Sigmoid colon (tissue), 6 donors: ENCODE measurements at regions not wholly inside any gene's neighbourhood (a gene's known extent, or its start where the extent isn't known, plus 50 kb on each side); places are given as distances from the start of the nearest gene placed in this dataset.

Experiments
- DNase-seq: peaks from one replicate; pipeline ENCODE4 v3.0.0-alpha.2; 2019
- H3K27ac ChIP-seq, 4 donors: fragments of 200-600 bp; sonication (generic); one replicate each; pipeline ENCODE4 v1.5.1; 2016 to 2019; ENCODE audit warnings: mild to moderate bottlenecking in 1 of 4
- H3K27me3 ChIP-seq, 3 donors: fragments of 200-600 bp; sonication (generic); one replicate each; pipeline ENCODE4 v1.5.1; 2019; ENCODE audit warnings: mild to moderate bottlenecking in 1 of 3
- H3K36me3 ChIP-seq, 4 donors: fragments of 200-600 bp; sonication (generic); one replicate each; pipeline ENCODE4 v1.5.1; 2016 to 2019
- H3K4me1 ChIP-seq, 4 donors: fragments of 200-600 bp; sonication (generic); one replicate each; pipeline ENCODE4 v1.5.1; 2017 to 2019
- H3K4me3 ChIP-seq, 4 donors: fragments of 200-600 bp; sonication (generic); one replicate each; pipeline ENCODE4 v1.5.1; 2017 to 2019; ENCODE audit warnings: mild to moderate bottlenecking in 2 of 4, moderate library complexity in 1 of 4
- H3K9me3 ChIP-seq, 4 donors: fragments of 200-600 bp in 3 of 4; sonication (generic) in 3 of 4; one replicate each; pipeline versions ENCODE4 v1.5.1 to v1.6.1; 2013 to 2019
- EP300 ChIP-seq, 4 donors: sonication (generic); formaldehyde crosslinking; IDR thresholded peaks; one replicate each; pipeline ENCODE4 v1.6.1; 2017; ENCODE audit warnings: antibody characterized with exemption in 4 of 4
- POLR2A ChIP-seq, 2 donors: fragments of 450-650 bp; IDR thresholded peaks; one replicate each; pipeline ENCODE4 v1.6.1; 2016; ENCODE audit warnings: antibody characterized with exemption in 2 of 2, mild to moderate bottlenecking in 2 of 2, moderate library complexity in 2 of 2
- POLR2AphosphoS5 ChIP-seq, 4 donors: sonication (generic); formaldehyde crosslinking; IDR thresholded peaks; one replicate each; pipeline ENCODE4 v1.6.1; 2017; ENCODE audit warnings: antibody characterized with exemption in 4 of 4
- WGBS, 2 donors: extraction: QIAGEN DNeasy Blood & Tissue Kit; methylation state at CpG; one replicate each; pipeline ENCODE4 v1.1.7; 2013; 5-methylcytosine and 5-hydroxymethylcytosine counted together
- intact Hi-C: fragments of 100-400 bp; cut with DNase I; formaldehyde crosslinking; loops from one replicate; pipeline ENCODE4 v1.15.1; 2023
- TF ChIP-seq, protein P1 (sequence below), 4 experiments: fragments of 450-650 bp in 3 of 4; fragments of 200-600 bp in 1 of 4; IDR thresholded peaks; one replicate each; pipeline ENCODE4 v1.5.1; 2016 to 2019; ENCODE audit warnings: antibody characterized with exemption in 4 of 4, mild to moderate bottlenecking in 3 of 4, moderate library complexity in 2 of 4
- donor health status: healthy with polysubstance abuse.
- donor health status: healthy.

DNA sequence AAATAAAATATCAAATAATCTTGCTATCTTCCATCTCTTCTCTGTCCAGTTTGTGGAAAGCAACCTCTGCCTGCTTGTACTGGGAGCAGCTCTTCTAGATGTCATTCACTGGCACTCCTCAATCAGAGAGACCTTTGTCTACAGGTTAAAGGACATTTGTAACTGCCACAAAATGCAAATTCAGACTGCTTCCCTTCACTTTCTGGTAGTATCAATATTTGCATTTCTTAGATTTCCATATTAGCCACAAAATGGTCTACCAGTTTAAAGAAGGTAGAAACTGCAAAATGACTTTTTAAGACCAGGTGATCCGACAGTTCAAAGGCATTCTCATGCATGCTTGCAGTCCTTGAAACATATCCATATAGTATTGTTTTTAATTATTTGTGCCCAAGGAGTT is 51.7 kb upstream of the RCN1 start:
- no peak overlapping the region for H3K4me3 ChIP-seq
- 70 to 84% methylated on average over 1 of the region's 1 CpG for WGBS, 2 donors
- no peak for DNase-seq
- H3K27me3 ChIP-seq = no peaks in the 10 kb centered on the region
- intact Hi-C loops = no loop called here
- no peaks in the 10 kb centered on the region for H3K4me1 ChIP-seq
- no peaks in the 10 kb centered on the region for H3K9me3 ChIP-seq
- TF ChIP-seq EP300 (IDR thresholded peaks at IDR 0.05) = no peak
- no peak for TF ChIP-seq POLR2AphosphoS5 (IDR thresholded peaks at IDR 0.05)
- no peak for TF ChIP-seq POLR2A (IDR thresholded peaks at IDR 0.05)
- TF ChIP-seq, protein P1, sequence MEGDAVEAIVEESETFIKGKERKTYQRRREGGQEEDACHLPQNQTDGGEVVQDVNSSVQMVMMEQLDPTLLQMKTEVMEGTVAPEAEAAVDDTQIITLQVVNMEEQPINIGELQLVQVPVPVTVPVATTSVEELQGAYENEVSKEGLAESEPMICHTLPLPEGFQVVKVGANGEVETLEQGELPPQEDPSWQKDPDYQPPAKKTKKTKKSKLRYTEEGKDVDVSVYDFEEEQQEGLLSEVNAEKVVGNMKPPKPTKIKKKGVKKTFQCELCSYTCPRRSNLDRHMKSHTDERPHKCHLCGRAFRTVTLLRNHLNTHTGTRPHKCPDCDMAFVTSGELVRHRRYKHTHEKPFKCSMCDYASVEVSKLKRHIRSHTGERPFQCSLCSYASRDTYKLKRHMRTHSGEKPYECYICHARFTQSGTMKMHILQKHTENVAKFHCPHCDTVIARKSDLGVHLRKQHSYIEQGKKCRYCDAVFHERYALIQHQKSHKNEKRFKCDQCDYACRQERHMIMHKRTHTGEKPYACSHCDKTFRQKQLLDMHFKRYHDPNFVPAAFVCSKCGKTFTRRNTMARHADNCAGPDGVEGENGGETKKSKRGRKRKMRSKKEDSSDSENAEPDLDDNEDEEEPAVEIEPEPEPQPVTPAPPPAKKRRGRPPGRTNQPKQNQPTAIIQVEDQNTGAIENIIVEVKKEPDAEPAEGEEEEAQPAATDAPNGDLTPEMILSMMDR (IDR thresholded peaks at IDR 0.05) = no peak
- no peak overlapping the region for H3K27ac ChIP-seq
- H3K36me3 ChIP-seq = no peaks in the 10 kb centered on the region

DNA sequence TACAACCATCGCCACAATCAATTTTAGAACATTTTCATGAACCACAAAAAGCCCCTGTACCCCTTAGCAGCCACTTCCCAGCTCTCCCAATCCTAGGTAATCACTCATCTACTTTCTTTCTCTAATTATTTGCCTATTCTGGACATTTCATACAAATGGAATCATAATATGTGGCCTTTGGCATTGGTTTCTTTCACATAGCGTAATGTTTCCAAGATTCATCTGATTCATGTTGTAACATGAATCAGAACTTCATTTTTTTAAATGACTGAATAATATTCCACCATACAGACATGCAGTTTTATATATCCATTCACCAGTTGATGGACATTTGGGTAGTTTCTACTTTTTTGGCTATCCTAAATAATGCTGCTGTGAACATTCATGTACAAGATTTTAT is 56.2 kb upstream of the RCN1 start:
- no peaks in the 10 kb centered on the region for H3K36me3 ChIP-seq
- intact Hi-C loops = no loop called here
- H3K27ac ChIP-seq = no peak overlapping the region
- H3K9me3 ChIP-seq = no peaks in the 10 kb centered on the region
- no peak for DNase-seq
- H3K4me3 ChIP-seq = no peak overlapping the region
- WGBS, 2 donors = 95 to 96% methylated on average over 2 of the region's 2 CpGs
- TF ChIP-seq, protein P1 (IDR thresholded peaks at IDR 0.05) = no peak
- TF ChIP-seq EP300 (IDR thresholded peaks at IDR 0.05) (no peak), POLR2A (IDR thresholded peaks at IDR 0.05) (no peak), POLR2AphosphoS5 (IDR thresholded peaks at IDR 0.05) (no peak)
- H3K4me1 ChIP-seq = no peaks in the 10 kb centered on the region
- H3K27me3 ChIP-seq = peaks cover 0 to 9% (median 0%) of the 10 kb centered on the region in 3 donors

DNA sequence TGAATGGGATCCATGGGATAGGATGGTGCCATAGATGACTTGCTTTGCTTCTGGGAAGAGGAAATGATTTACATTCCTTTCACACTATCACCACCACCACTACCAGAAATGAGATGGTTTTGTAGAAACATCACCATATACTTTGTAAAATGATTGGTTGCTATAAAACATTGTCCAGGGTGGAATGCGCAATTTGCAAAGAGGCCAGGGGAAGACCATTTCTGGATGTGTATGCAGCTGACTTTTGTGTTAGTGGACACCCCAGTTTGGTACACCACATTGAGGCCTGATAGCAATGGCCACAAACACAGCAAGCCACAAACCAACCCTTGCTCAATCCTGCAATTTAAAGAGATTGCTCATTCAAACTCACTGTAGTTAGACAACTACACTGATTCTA is 56.7 kb upstream of the RCN1 start:
- WGBS, 2 donors = 98% methylated on average over 1 of the region's 1 CpG
- no peaks in the 10 kb centered on the region for H3K36me3 ChIP-seq
- TF ChIP-seq POLR2AphosphoS5 (IDR thresholded peaks at IDR 0.05) (no peak), POLR2A (IDR thresholded peaks at IDR 0.05) (no peak), EP300 (IDR thresholded peaks at IDR 0.05) (no peak)
- TF ChIP-seq, protein P1 (IDR thresholded peaks at IDR 0.05) = no peak
- H3K27ac ChIP-seq = no peak overlapping the region
- no peak overlapping the region for H3K4me3 ChIP-seq
- no peaks in the 10 kb centered on the region for H3K4me1 ChIP-seq
- H3K9me3 ChIP-seq = no peaks in the 10 kb centered on the region
- peaks cover 0 to 9% (median 0%) of the 10 kb centered on the region in 3 donors for H3K27me3 ChIP-seq
- intact Hi-C loops = no loop called here
- no peak for DNase-seq

DNA sequence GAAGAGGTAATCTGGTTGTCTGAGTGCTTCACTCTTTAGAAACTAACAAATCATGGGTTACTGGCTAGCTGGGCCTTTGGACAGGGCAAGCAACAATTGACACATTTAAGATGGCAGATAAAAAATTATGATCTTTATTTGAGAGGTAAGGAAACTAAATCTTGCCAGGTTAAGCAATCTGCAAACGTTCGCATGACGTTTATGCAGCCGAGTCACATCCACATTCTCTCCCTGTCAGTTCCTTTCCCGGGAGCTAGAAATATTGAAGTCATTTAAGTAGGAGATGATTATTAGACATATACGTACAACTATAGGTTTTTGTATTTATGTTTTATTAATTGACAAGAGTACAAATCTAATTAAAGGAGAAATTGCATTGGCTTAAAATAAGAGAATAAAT is 57.4 kb upstream of the RCN1 start:
- TF ChIP-seq, protein P1 (IDR thresholded peaks at IDR 0.05) = no peak
- TF ChIP-seq EP300 (IDR thresholded peaks at IDR 0.05) (no peak), POLR2AphosphoS5 (IDR thresholded peaks at IDR 0.05) (no peak)
- DNase-seq = no peak
- intact Hi-C loops = no loop called here

DNA sequence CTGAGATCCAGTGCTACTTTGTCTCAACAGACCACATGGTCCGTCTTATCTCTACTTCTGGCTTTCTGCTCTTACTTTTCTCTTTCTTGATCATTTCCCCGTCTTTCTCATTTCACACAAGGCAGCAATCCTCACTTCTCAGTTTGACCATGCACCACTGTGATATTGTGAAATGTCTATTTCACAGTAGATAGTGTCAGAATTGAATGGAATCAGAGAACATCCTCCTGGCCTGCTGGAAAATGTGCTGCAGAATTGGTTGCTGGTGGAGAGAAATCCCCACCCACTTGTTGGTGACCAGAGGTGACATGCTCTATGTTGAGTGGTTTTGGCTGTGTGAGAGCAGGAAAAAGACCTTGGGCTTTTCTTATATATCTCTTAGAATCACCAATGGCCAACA is 57.8 kb upstream of the RCN1 start:
- no peaks in the 10 kb centered on the region for H3K9me3 ChIP-seq

More for the DNA sequence above, 57.4 kb upstream of the RCN1 start:
- Histone ChIP-seq H3K9me3 (no peaks in the 10 kb centered on the region), H3K27ac (no peak overlapping the region), H3K4me3 (no peak overlapping the region), H3K36me3 (no peaks in the 10 kb centered on the region), H3K4me1 (no peaks in the 10 kb centered on the region), H3K27me3 (peaks cover 0 to 9% (median 0%) of the 10 kb centered on the region in 3 donors)
- WGBS, 2 donors = 81 to 85% methylated on average over 6 of the region's 6 CpGs

More for the DNA sequence above, 57.8 kb upstream of the RCN1 start:
- Histone ChIP-seq H3K4me1 (no peaks in the 10 kb centered on the region), H3K36me3 (no peaks in the 10 kb centered on the region), H3K4me3 (no peak overlapping the region), H3K27me3 (peaks cover 0 to 9% (median 0%) of the 10 kb centered on the region in 3 donors), H3K27ac (no peak overlapping the region)
- intact Hi-C loops = no loop called here
- WGBS, 2 donors = 70% methylated on average over 2 of the region's 2 CpGs
- DNase-seq = no peak
- TF ChIP-seq, protein P1 (IDR thresholded peaks at IDR 0.05) = no peak
- no peak for TF ChIP-seq POLR2AphosphoS5 (IDR thresholded peaks at IDR 0.05)
- TF ChIP-seq POLR2A (IDR thresholded peaks at IDR 0.05) = no peak
- TF ChIP-seq EP300 (IDR thresholded peaks at IDR 0.05) = no peak
